SK-N-SH treated with all-trans-retinoic acid at 6 μM for 48 hours (cell line): ENCODE measurements at regions not wholly inside any gene's neighbourhood (a gene's known extent, or its start where the extent isn't known, plus 50 kb on each side); places are given as distances from the start of the nearest gene placed in this dataset.

Source experiments
- ARNTL ChIP-seq: fragments of 450-650 bp; formaldehyde crosslinking; IDR thresholded peaks from 2 replicates; pipeline ENCODE4 v1.5.0; 2020; ENCODE audit warnings: low read depth, mild to moderate bottlenecking, moderate library complexity, borderline replicate concordance
- OSR1 ChIP-seq: fragments of 250-450 bp; sonication (Bioruptor Pico); IDR thresholded peaks from 2 replicates; pipeline ENCODE4 v1.8.0; 2022; ENCODE audit warnings: moderate library complexity, mild to moderate bottlenecking, inconsistent platforms
- PATZ1 ChIP-seq: fragments of 250-450 bp; sonication (Bioruptor Pico); IDR thresholded peaks from 2 replicates; pipeline ENCODE4 v1.8.0; 2020; ENCODE audit warnings: mild to moderate bottlenecking, moderate library complexity, borderline replicate concordance
- POU6F1 ChIP-seq: fragments of 250-450 bp; sonication (Bioruptor Pico); IDR thresholded peaks from 2 replicates; pipeline ENCODE4 v1.8.0; 2021; ENCODE audit warnings: low read depth, mild to moderate bottlenecking, moderate library complexity, borderline replicate concordance
- RARB ChIP-seq: fragments of 250-450 bp; sonication (Bioruptor Pico); IDR thresholded peaks from 2 replicates; pipeline ENCODE4 v1.8.0; 2021; ENCODE audit warnings: mild to moderate bottlenecking, moderate library complexity
- TSHZ2 ChIP-seq: fragments of 250-450 bp; sonication (Bioruptor Pico); IDR thresholded peaks from 2 replicates; pipeline ENCODE4 v1.5.0; 2020; ENCODE audit warnings: mild to moderate bottlenecking, moderate library complexity
- ZFP3 ChIP-seq: fragments of 250-450 bp; sonication (Bioruptor Pico); IDR thresholded peaks from 2 replicates; pipeline ENCODE4 v1.5.0; 2020; ENCODE audit warnings: mild to moderate bottlenecking, moderate library complexity
- ZFP30 ChIP-seq: fragments of 450-650 bp; formaldehyde crosslinking; IDR thresholded peaks from 2 replicates; pipeline ENCODE4 v1.5.0; 2022; ENCODE audit warnings: mild to moderate bottlenecking, moderate library complexity
- ZNF8 ChIP-seq: fragments of 450-650 bp; formaldehyde crosslinking; IDR thresholded peaks from 2 replicates; pipeline ENCODE4 v1.5.0; 2020; ENCODE audit warnings: mild to moderate bottlenecking, moderate library complexity

GRCh38 chr5:84578226-84578625, 193.5 kb upstream of the EDIL3 start:
- TF ChIP-seq POU6F1 (no peak), RARB (CRISPR knock-in tag) (no peak), ZFP3 (CRISPR knock-in tag) (no peak), TSHZ2 (no peak), PATZ1 (CRISPR knock-in tag) (no peak), ZNF8 (no peak), OSR1 (CRISPR knock-in tag) (no peak), ZFP30 (CRISPR knock-in tag) (no peak), ARNTL (CRISPR knock-in tag) (no peak)
